NT2/D1 (cell line): ENCODE measurements at regions not wholly inside any gene's neighbourhood (a gene's known extent, or its start where the extent isn't known, plus 50 kb on each side); places are given as distances from the start of the nearest gene placed in this dataset.

Source experiments
- SUZ12 ChIP-seq: IDR thresholded peaks from 2 replicates; pipeline ENCODE4 v1.6.1; 2011; ENCODE audit not compliant: insufficient read length, insufficient read depth; ENCODE audit errors: extremely low read depth
- YY1 ChIP-seq: IDR thresholded peaks from 2 replicates; pipeline ENCODE4 v1.6.1; 2011; ENCODE audit not compliant: insufficient read length, insufficient read depth
- ZNF274 ChIP-seq: IDR thresholded peaks from 2 replicates; pipeline ENCODE4 v1.6.1; 2011; ENCODE audit warnings: mild to moderate bottlenecking, low read depth, low read length

DNA sequence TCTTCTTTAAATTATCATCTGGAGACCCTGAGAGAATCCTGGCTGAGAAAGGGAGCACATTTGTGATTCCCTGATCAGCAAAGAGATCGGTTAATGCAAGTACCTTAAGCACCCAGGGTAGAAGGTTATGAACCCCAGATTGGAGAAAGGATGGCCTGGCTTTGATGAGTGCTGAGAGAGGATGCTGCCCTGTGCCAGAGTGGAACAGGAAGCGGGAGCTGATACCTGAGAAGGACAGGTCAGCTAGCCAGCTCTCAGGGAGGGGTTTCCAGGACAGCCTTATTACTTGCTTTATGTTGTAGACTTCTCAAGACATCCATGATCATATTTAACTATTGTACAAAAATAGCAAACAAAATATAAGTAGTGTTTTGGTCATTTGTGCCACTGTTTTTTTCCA, 141.9 kb downstream of the GATB start:
- no peak for TF ChIP-seq YY1
- no peak for TF ChIP-seq ZNF274
- TF ChIP-seq SUZ12, result no peak
